PFSK-1 (cell line): ENCODE measurements at regions not wholly inside any gene's neighbourhood (a gene's known extent, or its start where the extent isn't known, plus 50 kb on each side); places are given as distances from the start of the nearest gene placed in this dataset.

ENCODE experiments used
- FOXP2 ChIP-seq: optimal IDR thresholded peaks from 2 replicates; pipeline ENCODE3; 2011; ENCODE audit warnings: borderline replicate concordance, control low read depth, inconsistent platforms; ENCODE audit not compliant: insufficient read depth; ENCODE audit errors: extremely low read length, extremely low read depth
- POLR2AphosphoS5 ChIP-seq: IDR thresholded peaks from 2 replicates; pipeline ENCODE4 v1.6.1; 2012; ENCODE audit warnings: low read depth, mild to moderate bottlenecking, control low read depth, low read length, moderate library complexity
- SIN3A ChIP-seq: IDR thresholded peaks from 2 replicates; pipeline ENCODE4 v1.6.1; 2012; ENCODE audit warnings: mild to moderate bottlenecking, low read length, moderate library complexity, borderline replicate concordance; ENCODE audit not compliant: insufficient read depth
- TAF1 ChIP-seq: IDR thresholded peaks from 2 replicates; pipeline ENCODE4 v1.6.1; 2012; ENCODE audit warnings: low read length, control low read depth, borderline replicate concordance; ENCODE audit not compliant: insufficient read depth
- TF ChIP-seq, protein P1 (sequence below), 2 experiments: IDR thresholded peaks; 2 replicates each; pipeline versions ENCODE4 v1.6.1 to v1.8.0; 2011 to 2012; ENCODE audit warnings: low read depth in 2 of 2, low read length in 2 of 2, control low read depth in 1 of 2, inconsistent platforms in 1 of 2, mild to moderate bottlenecking in 1 of 2, moderate library complexity in 1 of 2; ENCODE audit not compliant: insufficient read depth in 1 of 2

DNA sequence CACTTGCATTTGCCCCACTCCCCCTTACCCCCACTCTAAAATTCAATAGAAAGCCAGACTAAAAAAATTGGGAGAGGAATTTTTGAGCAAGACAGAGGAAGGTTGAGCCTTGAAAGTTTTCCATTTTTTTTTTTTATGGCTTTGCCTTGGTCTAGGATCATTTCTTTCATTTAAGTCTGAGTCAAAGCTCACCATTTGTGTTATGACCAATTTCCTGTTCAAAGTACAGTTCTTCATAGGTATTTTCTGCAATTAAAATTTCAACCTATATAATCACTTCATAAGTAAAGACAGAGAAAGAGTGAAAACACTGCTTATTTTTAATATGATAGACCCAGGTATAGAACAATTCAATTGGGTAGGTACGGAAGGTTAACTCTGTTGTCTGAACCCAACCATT lies 436.6 kb upstream of the ADGRL2 start:
- TF ChIP-seq, protein P1, sequence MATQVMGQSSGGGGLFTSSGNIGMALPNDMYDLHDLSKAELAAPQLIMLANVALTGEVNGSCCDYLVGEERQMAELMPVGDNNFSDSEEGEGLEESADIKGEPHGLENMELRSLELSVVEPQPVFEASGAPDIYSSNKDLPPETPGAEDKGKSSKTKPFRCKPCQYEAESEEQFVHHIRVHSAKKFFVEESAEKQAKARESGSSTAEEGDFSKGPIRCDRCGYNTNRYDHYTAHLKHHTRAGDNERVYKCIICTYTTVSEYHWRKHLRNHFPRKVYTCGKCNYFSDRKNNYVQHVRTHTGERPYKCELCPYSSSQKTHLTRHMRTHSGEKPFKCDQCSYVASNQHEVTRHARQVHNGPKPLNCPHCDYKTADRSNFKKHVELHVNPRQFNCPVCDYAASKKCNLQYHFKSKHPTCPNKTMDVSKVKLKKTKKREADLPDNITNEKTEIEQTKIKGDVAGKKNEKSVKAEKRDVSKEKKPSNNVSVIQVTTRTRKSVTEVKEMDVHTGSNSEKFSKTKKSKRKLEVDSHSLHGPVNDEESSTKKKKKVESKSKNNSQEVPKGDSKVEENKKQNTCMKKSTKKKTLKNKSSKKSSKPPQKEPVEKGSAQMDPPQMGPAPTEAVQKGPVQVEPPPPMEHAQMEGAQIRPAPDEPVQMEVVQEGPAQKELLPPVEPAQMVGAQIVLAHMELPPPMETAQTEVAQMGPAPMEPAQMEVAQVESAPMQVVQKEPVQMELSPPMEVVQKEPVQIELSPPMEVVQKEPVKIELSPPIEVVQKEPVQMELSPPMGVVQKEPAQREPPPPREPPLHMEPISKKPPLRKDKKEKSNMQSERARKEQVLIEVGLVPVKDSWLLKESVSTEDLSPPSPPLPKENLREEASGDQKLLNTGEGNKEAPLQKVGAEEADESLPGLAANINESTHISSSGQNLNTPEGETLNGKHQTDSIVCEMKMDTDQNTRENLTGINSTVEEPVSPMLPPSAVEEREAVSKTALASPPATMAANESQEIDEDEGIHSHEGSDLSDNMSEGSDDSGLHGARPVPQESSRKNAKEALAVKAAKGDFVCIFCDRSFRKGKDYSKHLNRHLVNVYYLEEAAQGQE (IDR thresholded peaks at IDR 0.05; ENCODE audit: insufficient read depth in 1 of 2, low read depth in 2 of 2, low read length in 2 of 2) = no peak
- TF ChIP-seq POLR2AphosphoS5 (no peak), TAF1 (no peak), SIN3A (no peak), FOXP2 (no peak)
